K562 (cell line): ENCODE measurements at regions not wholly inside any gene's neighbourhood (a gene's known extent, or its start where the extent isn't known, plus 50 kb on each side); places are given as distances from the start of the nearest gene placed in this dataset.
"Not testable (repeated sequence)": the region's sequence is repeated elsewhere in the genome, so short reads cannot be mapped to it uniquely, and the experiment has no call there.

Experiments used
- ATAC-seq: fragments of 200-7000 bp; cut with Tn5 transposase; 3 replicates; pipeline ENCODE4 v1.9.1; 2020; ENCODE audit warnings: moderate library complexity
- BruUV-seq: library from RNA; stranded (reverse); fragments of 400-500 nt; replicated peaks from 2 replicates; lab custom pipeline; 2021; lab: Mats Ljungman, UMichigan
- CTCF ChIA-PET: fragments of 300-600 bp; formaldehyde crosslinking; extraction: SDS; loops from one replicate; lab custom pipeline; 2021; ENCODE audit warnings: low intra/inter-chr PET ratio; lab: Yijun Ruan, JAX
- POLR2A ChIA-PET: fragments of 300-600, 350-650 bp; sonication (Branson Sonifier 250); formaldehyde crosslinking; extraction: SDS; loops from one replicate; lab custom pipeline; 2021; ENCODE audit warnings: antibody characterized with exemption, inconsistent platforms; lab: Yijun Ruan, JAX
- DNase-seq, 4 experiments: peaks; one replicate each; pipeline versions ENCODE4 v3.0.0 to v3.0.0-alpha.2; 2011 to 2018; ENCODE audit warnings: low spot score in 3 of 4, mixed read lengths in 3 of 4; ENCODE audit errors: extremely low read depth in 1 of 4
- FAIRE-seq: peaks from 2 replicates; lab custom pipeline; 2011; peaks lifted over from hg19 to GRCh38; lab: Jason Lieb, UNC
- H2AFZ ChIP-seq: 2 replicates; pipeline ENCODE4 v1.6.0; 2011; ENCODE audit warnings: low read depth, low read length, control low read depth, inconsistent platforms
- H3K27ac ChIP-seq: fragments of 200-600 bp; 3 replicates; pipeline ENCODE4 v1.8.0; 2011; ENCODE audit warnings: low read depth, mild to moderate bottlenecking, control low read depth, inconsistent platforms, low read length, moderate library complexity, mixed read lengths; ENCODE audit errors: extremely low read depth
- H3K27me3 ChIP-seq, 2 experiments: fragments of 300-600 bp in 1 of 2; 2 replicates in 1 of 2; 3 replicates in 1 of 2; pipeline versions ENCODE4 v1.6.0 to v1.8.0; 2011; ENCODE audit warnings: inconsistent platforms in 2 of 2, low read length in 2 of 2, mild to moderate bottlenecking in 1 of 2, mixed read lengths in 1 of 2, moderate library complexity in 1 of 2; ENCODE audit not compliant: control insufficient read depth in 2 of 2, insufficient read depth in 2 of 2
- H3K36me3 ChIP-seq: fragments of 300-600 bp; 3 replicates; pipeline ENCODE4 v1.8.0; 2011; ENCODE audit warnings: mild to moderate bottlenecking, low read length, inconsistent platforms; ENCODE audit not compliant: control insufficient read depth, insufficient read depth
- H3K4me1 ChIP-seq, 2 experiments: fragments of 200-600 bp in 1 of 2; replicated peaks in 1 of 2; 2 replicates in 1 of 2; 3 replicates in 1 of 2; pipeline versions ENCODE4 v1.5.1 to v1.8.0; 2011; ENCODE audit warnings: inconsistent platforms in 2 of 2, low read length in 2 of 2, mild to moderate bottlenecking in 1 of 2, mixed read lengths in 1 of 2, moderate library complexity in 1 of 2; ENCODE audit not compliant: control insufficient read depth in 2 of 2, insufficient read depth in 2 of 2
- H3K4me2 ChIP-seq: 2 replicates; pipeline ENCODE4 v1.6.1; 2011; ENCODE audit warnings: low read length, control low read depth, inconsistent platforms, mixed read lengths; ENCODE audit not compliant: insufficient read depth
- H3K4me3 ChIP-seq: fragments of 200-600 bp; sonication (generic), shearing (Covaris generic); 2 replicates; pipeline ENCODE4 v1.5.1; 2016; ENCODE audit warnings: control low read depth, inconsistent platforms
- H3K79me2 ChIP-seq: fragments of 200-600 bp; 3 replicates; pipeline ENCODE4 v1.8.0; 2011; ENCODE audit warnings: low read length, inconsistent platforms; ENCODE audit not compliant: control insufficient read depth, insufficient read depth
- H3K9ac ChIP-seq, 2 experiments: 2 replicates each; pipeline versions ENCODE4 v1.6.0 to v1.6.1; 2011; ENCODE audit warnings: low read depth in 2 of 2, low read length in 2 of 2, control low read depth in 1 of 2, inconsistent platforms in 1 of 2, mild to moderate bottlenecking in 1 of 2, mixed read lengths in 1 of 2; ENCODE audit not compliant: insufficient read depth in 1 of 2
- H3K9me1 ChIP-seq: one replicate; pipeline ENCODE4 v1.6.0; 2011; ENCODE audit warnings: inconsistent platforms, mild to moderate bottlenecking, low read length, moderate library complexity; ENCODE audit not compliant: control insufficient read depth, insufficient read depth
- H3K9me3 ChIP-seq: replicated peaks from 2 replicates; pipeline ENCODE4 v1.5.1; 2011; ENCODE audit warnings: low read depth, low read length, inconsistent platforms; ENCODE audit not compliant: control insufficient read depth, insufficient read depth
- H4K20me1 ChIP-seq: replicated peaks from 2 replicates; pipeline ENCODE4 v1.6.1; 2011; ENCODE audit warnings: low read length, inconsistent platforms, mixed read lengths; ENCODE audit not compliant: control insufficient read depth, insufficient read depth
- ARID3A ChIP-seq: IDR thresholded peaks from 2 replicates; pipeline ENCODE4 v1.6.1; 2012; ENCODE audit warnings: low read depth, low read length, improper control_type of control experiment, borderline replicate concordance
- PRDM10 ChIP-seq: fragments of 450-650 bp; IDR thresholded peaks from 2 replicates; pipeline ENCODE4 v1.6.1; 2018; ENCODE audit not compliant: partially characterized antibody
- ZBTB26 ChIP-seq: fragments of 450-650 bp; formaldehyde crosslinking; IDR thresholded peaks from 2 replicates; pipeline ENCODE4 v1.4.0; 2022; ENCODE audit warnings: missing genetic modification characterization
- ZNF146 ChIP-seq: IDR thresholded peaks from one replicate; pipeline ENCODE4 v1.6.1; 2018; ENCODE audit warnings: missing compliant biosample characterization; ENCODE audit not compliant: unreplicated experiment
- ZNF41 ChIP-seq: fragments of 250-450 bp; sonication (Bioruptor Pico); conservative IDR thresholded peaks from 2 replicates; pipeline ENCODE4 v1.4.0; 2020; ENCODE audit warnings: mild to moderate bottlenecking
- ZNF740 ChIP-seq, 3 experiments: fragments of 200-800 bp in 1 of 3; sonication (Bioruptor generic) in 1 of 3; sonication (generic) in 1 of 3; formaldehyde crosslinking in 1 of 3; IDR thresholded peaks; 2 replicates each; pipeline versions ENCODE4 v1.6.1 to v1.8.0; 2016 to 2022; ENCODE audit warnings: mild to moderate bottlenecking in 2 of 3, missing compliant biosample characterization in 2 of 3, missing genetic modification characterization in 2 of 3, missing genetic modification reagents in 1 of 3
- WGBS: fragments of 100-300 bp; shearing (Covaris generic); methylation state at CpG from one replicate; pipeline ENCODE4 v1.1.6; 2016; ENCODE audit warnings: low coverage, mixed read lengths; ENCODE audit not compliant: insufficient coverage; ENCODE audit errors: missing lambda C conversion rate; 5-methylcytosine and 5-hydroxymethylcytosine counted together
- in situ Hi-C: fragments of 300-500 bp; cut with MboI; formaldehyde crosslinking; loops from 4 replicates; pipeline ENCODE4 v1.15.0; 2018; ENCODE audit warnings: inconsistent platforms, mixed read lengths
- intact Hi-C: fragments of 100-400 bp; cut with micrococcal nuclease; formaldehyde crosslinking; loops from 2 replicates; pipeline ENCODE4 v1.14.2; 2022

DNA sequence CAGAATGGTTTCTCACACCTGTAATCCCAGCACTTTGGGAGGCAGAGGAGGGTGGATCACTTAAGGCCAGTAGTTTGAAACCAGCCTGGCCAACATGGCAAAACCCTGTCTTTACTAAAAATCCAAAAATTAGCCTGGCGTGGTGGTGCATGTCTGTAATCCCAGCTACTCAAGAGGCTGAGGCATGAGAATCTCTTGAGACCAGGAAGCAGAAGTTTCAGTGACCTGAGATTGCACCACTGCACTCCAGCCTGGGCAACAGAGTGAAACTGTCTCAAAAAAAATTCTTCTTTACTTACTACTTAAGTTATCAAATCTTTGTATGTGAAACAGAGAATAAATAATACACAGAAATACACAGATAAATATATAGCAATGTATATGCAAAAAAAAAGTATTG, 210.2 kb upstream of the NRG3 start:
- DNase-seq, H3K9me1 ChIP-seq, H3K4me2 ChIP-seq, ATAC-seq, BruUV-seq, in situ Hi-C loops, FAIRE-seq, H3K36me3 ChIP-seq, H3K9ac ChIP-seq, H3K4me1 ChIP-seq, POLR2A ChIA-PET, H4K20me1 ChIP-seq, CTCF ChIA-PET, H2AFZ ChIP-seq, H3K79me2 ChIP-seq, H3K4me3 ChIP-seq, intact Hi-C loops, H3K9me3 ChIP-seq, H3K27me3 ChIP-seq, H3K27ac ChIP-seq: not testable (repeated sequence)
- 0% methylated on average over 1 of the region's 1 CpG for WGBS

- Histone ChIP-seq H3K9me3 (no peaks in the 10 kb centered on the region; the same call in 1 of the 2 replicates), H3K4me2 (no peak overlapping the region), H3K4me1 (no peaks in the 10 kb centered on the region), H3K4me3 (no peak overlapping the region), H4K20me1 (no peaks in the 10 kb centered on the region), H3K27ac (no peak overlapping the region), H3K9me1 (no peaks in the 10 kb centered on the region), H3K9ac (no peak overlapping the region), H2AFZ (no peak overlapping the region), H3K79me2 (no peaks in the 10 kb centered on the region), H3K36me3 (no peaks in the 10 kb centered on the region), H3K27me3 (no peaks in the 10 kb centered on the region)
- DNase-seq (no peak), ATAC-seq (no peak), FAIRE-seq (no peak)
- WGBS: 0% methylated on average over 4 of the region's 4 CpGs
- ChIA-PET POLR2A (no interaction called here), CTCF (no interaction called here)
- in situ Hi-C loops: no loop called here
- BruUV-seq: no TSS peak
- intact Hi-C loops: no loop called here
- TF ChIP-seq ARID3A (no peak), PRDM10 (no peak), ZNF740 (CRISPR knock-in tag; IDR thresholded peaks at IDR 0.05) (no peak), ZNF740 (tag; IDR thresholded peaks at IDR 0.05) (no peak), ZNF146 (CRISPR knock-in tag) (no peak), ZBTB26 (CRISPR knock-in tag) (no peak), ZNF41 (CRISPR knock-in tag) (no peak)
Measured at GRCh38 chr10:81674941-81675340, 200.1 kb upstream of the NRG3 start.
